T-cell (primary cell): ENCODE measurements at regions not wholly inside any gene's neighbourhood (a gene's known extent, or its start where the extent isn't known, plus 50 kb on each side); places are given as distances from the start of the nearest gene placed in this dataset.

ENCODE experiments used
- ATAC-seq, 4 experiments: fragments of 200-7000 bp in 3 of 4; fragments of 150-1000 bp in 1 of 4; cut with Tn5 transposase; replicated peaks in 1 of 4; 1 replicate in 3 of 4; 2 replicates in 1 of 4; pipeline ENCODE4 v1.10.0; 2021; ENCODE audit warnings: moderate library complexity in 3 of 4, mild to moderate bottlenecking in 2 of 4, moderate number of reproducible peaks in 1 of 4
- CTCF ChIA-PET, 2 donors: fragments of 300-600 bp; sonication (Branson Sonifier 250); formaldehyde crosslinking; loops; one replicate each; lab custom pipeline; 2022; ENCODE audit warnings: antibody characterized with exemption in 2 of 2; lab: Charles Lee
- POLR2A ChIA-PET, 2 donors: fragments of 300-600 bp; sonication (Branson Sonifier 250); formaldehyde crosslinking; loops; one replicate each; lab custom pipeline; 2022; ENCODE audit warnings: antibody characterized with exemption in 2 of 2; lab: Charles Lee
- DNase-seq, 35 experiments: peaks; one replicate each; pipeline versions ENCODE4 v3.0.0 to v3.0.0-alpha.2; 2013 to 2023
- H3K27ac ChIP-seq: one replicate; pipeline ENCODE4 v1.5.1; 2013; ENCODE audit warnings: low read length
- H3K27me3 ChIP-seq, 2 experiments: replicated peaks in 1 of 2; 1 replicate in 1 of 2; 2 replicates in 1 of 2; pipeline versions ENCODE4 v1.6.1 to v1.7.0; 2013; ENCODE audit warnings: low read length in 1 of 2, mixed read lengths in 1 of 2; ENCODE audit not compliant: control insufficient read depth in 2 of 2, insufficient read depth in 2 of 2; ENCODE audit errors: extremely low read depth in 1 of 2
- H3K36me3 ChIP-seq, 2 donors: 1 replicate in 1 of 2; 2 replicates in 1 of 2; pipeline versions ENCODE4 v1.6.1 to v1.7.0; 2013; ENCODE audit warnings: low read length in 1 of 2; ENCODE audit not compliant: control insufficient read depth in 2 of 2, insufficient read depth in 1 of 2; ENCODE audit errors: extremely low read depth in 1 of 2
- H3K4me1 ChIP-seq, 2 experiments: 1 replicate in 1 of 2; 2 replicates in 1 of 2; pipeline versions ENCODE4 v1.6.1 to v1.7.0; 2013; ENCODE audit warnings: low read length in 2 of 2, mixed read lengths in 1 of 2; ENCODE audit not compliant: insufficient read depth in 2 of 2, control insufficient read depth in 1 of 2; ENCODE audit errors: extremely low read depth in 1 of 2
- H3K4me3 ChIP-seq, 2 donors: 1 replicate in 1 of 2; 2 replicates in 1 of 2; pipeline versions ENCODE4 v1.5.1 to v1.7.0; 2013; ENCODE audit warnings: mild to moderate bottlenecking in 2 of 2, low read length in 1 of 2, moderate library complexity in 1 of 2; ENCODE audit not compliant: control insufficient read depth in 1 of 2; ENCODE audit errors: extremely low read depth in 1 of 2
- H3K9me3 ChIP-seq: 2 replicates; pipeline ENCODE4 v1.7.0; 2013
- H3K27ac Mint-ChIP-seq, 2 donors: one replicate each; pipeline ENCODE4 v1.8.0; 2020 to 2021; ENCODE audit warnings: mild to moderate bottlenecking in 2 of 2, mixed read lengths in 2 of 2
- H3K27me3 Mint-ChIP-seq, 2 donors: one replicate each; pipeline ENCODE4 v1.8.0; 2021 to 2022; ENCODE audit warnings: mixed read lengths in 2 of 2
- H3K36me3 Mint-ChIP-seq: one replicate; pipeline ENCODE4 v1.8.0; 2021; ENCODE audit warnings: mixed read lengths
- H3K4me1 Mint-ChIP-seq, 3 donors: one replicate each; pipeline ENCODE4 v1.8.0; 2020 to 2022; ENCODE audit warnings: mixed read lengths in 3 of 3, mild to moderate bottlenecking in 1 of 3
- H3K4me3 Mint-ChIP-seq, 3 donors: one replicate each; pipeline ENCODE4 v1.8.0; 2020 to 2022; ENCODE audit warnings: mild to moderate bottlenecking in 3 of 3, mixed read lengths in 3 of 3, moderate library complexity in 3 of 3
- H3K9me3 Mint-ChIP-seq, 3 donors: one replicate each; pipeline ENCODE4 v1.8.0; 2020 to 2022; ENCODE audit warnings: mixed read lengths in 3 of 3
- WGBS: methylation state at CpG from one replicate; pipeline ENCODE4 v1.1.5; 2013; ENCODE audit warnings: missing lambda C conversion rate; ENCODE audit not compliant: insufficient coverage; 5-methylcytosine and 5-hydroxymethylcytosine counted together

DNA sequence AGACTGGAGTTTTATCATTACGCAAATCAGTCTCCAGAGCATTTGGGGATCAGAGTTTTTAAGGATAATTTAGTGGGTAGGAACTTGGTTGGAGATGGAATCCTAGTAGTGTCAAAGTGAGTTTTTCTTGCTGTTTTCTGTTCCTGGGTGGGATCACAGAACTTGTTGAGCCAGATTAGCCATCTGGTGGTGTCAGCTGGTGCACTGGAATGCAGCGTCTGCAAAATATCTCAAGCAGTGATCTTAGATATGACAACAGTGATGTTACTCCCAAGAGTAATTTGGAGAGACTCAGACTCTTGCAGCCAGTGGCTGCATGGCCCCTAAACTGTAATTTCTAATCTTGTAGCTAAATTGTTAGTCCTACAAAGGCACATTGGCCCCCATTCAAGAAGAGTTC is 1257.8 kb downstream of the MAT2B start:
- H3K4me3 Mint-ChIP-seq: no peak overlapping the region
- ATAC-seq: no peak

GRCh38 chr5:164772122-164772521 is 1266.7 kb downstream of the MAT2B start:
- no peak overlapping the region for H3K27ac ChIP-seq
- no peaks in the 10 kb centered on the region for H3K27me3 Mint-ChIP-seq
- H3K36me3 ChIP-seq: no peaks in the 10 kb centered on the region
- ATAC-seq: no peak
- no peak for DNase-seq
- no peak overlapping the region for H3K27ac Mint-ChIP-seq
- H3K9me3 Mint-ChIP-seq: peaks cover 8 to 22% (median 16%) of the 10 kb centered on the region in 3 donors
- H3K4me3 Mint-ChIP-seq: no peak overlapping the region
- POLR2A ChIA-PET: no interaction called here
- H3K4me1 ChIP-seq: no peaks in the 10 kb centered on the region
- no peaks in the 10 kb centered on the region for H3K27me3 ChIP-seq
- CTCF ChIA-PET: no interaction called here
- H3K4me3 ChIP-seq: no peak overlapping the region
- H3K9me3 ChIP-seq: no peaks in the 10 kb centered on the region
- WGBS: no CpG with 5 or more reads among the region's 3 CpGs
- H3K4me1 Mint-ChIP-seq: no peaks in the 10 kb centered on the region
- no peaks in the 10 kb centered on the region for H3K36me3 Mint-ChIP-seq

More for the DNA sequence above, 1257.8 kb downstream of the MAT2B start:
- no peaks in the 10 kb centered on the region for H3K4me1 Mint-ChIP-seq
- ChIA-PET CTCF (no interaction called here), POLR2A (no interaction called here)
- no peak for DNase-seq
- H3K27me3 Mint-ChIP-seq: no peaks in the 10 kb centered on the region
- no peaks in the 10 kb centered on the region for H3K36me3 Mint-ChIP-seq
- H3K9me3 Mint-ChIP-seq: peaks cover 4 to 18% (median 8%) of the 10 kb centered on the region in 3 donors
- H3K27ac Mint-ChIP-seq: no peak overlapping the region
- no peaks in the 10 kb centered on the region for H3K36me3 ChIP-seq
- no peaks in the 10 kb centered on the region for H3K4me1 ChIP-seq
- no peaks in the 10 kb centered on the region for H3K9me3 ChIP-seq
- H3K4me3 ChIP-seq: no peak overlapping the region
- 91% methylated on average over 1 of the region's 2 CpGs for WGBS
- H3K27me3 ChIP-seq: no peaks in the 10 kb centered on the region
- H3K27ac ChIP-seq: no peak overlapping the region

DNA sequence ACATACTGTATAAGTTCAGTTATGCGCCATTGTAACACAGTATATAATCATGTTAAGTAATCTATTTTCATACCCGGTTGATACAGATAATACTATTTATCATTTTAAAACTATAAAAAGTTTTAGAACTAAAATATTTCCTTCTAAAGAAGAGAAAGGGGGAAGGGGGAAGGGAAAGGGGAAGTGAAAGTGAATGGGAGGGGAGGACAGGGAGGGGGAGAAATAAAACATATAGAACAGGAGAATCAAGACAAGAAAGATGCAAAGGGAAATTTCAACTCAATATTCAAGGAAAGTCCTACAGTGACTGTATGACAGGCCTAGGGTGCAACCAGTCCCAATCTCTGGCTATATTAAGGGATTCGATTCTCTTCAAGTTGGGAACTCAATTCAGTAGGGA is 1278.8 kb downstream of the MAT2B start:
- H3K36me3 Mint-ChIP-seq: no peaks in the 10 kb centered on the region
- no peak for ATAC-seq
- Histone ChIP-seq H3K27ac (no peak overlapping the region), H3K9me3 (no peaks in the 10 kb centered on the region), H3K27me3 (no peaks in the 10 kb centered on the region), H3K36me3 (no peaks in the 10 kb centered on the region), H3K4me1 (no peaks in the 10 kb centered on the region), H3K4me3 (no peak overlapping the region)
- H3K27me3 Mint-ChIP-seq: no peaks in the 10 kb centered on the region
- H3K27ac Mint-ChIP-seq: no peak overlapping the region
- CTCF ChIA-PET: no interaction called here
- no peak for DNase-seq
- no peak overlapping the region for H3K4me3 Mint-ChIP-seq
- peaks cover 0 to 3% (median 0%) of the 10 kb centered on the region in 3 donors for H3K9me3 Mint-ChIP-seq
- no CpG with 5 or more reads among the region's 3 CpGs for WGBS
- no peaks in the 10 kb centered on the region for H3K4me1 Mint-ChIP-seq
- POLR2A ChIA-PET: no interaction called here

DNA sequence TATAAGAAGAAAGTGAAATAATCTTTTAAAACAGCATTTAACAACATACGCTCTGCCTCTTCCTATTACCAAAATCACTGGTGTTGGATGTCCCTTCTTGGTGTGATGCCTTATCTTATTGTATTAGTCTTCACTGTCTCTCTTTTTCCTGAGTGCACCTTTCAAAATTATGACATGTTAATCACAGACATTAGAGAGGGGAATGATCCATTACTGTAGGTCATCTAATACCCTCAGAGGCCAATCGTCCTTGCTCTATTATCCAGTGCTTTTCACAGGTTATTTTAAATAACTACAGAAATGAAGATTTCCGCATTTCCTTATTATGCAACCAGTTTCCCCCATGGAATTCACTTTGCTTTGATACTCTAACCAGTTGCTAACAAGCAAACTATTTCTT is 1292.7 kb downstream of the MAT2B start:
- Mint-ChIP-seq H3K36me3 (no peaks in the 10 kb centered on the region), H3K4me1 (no peaks in the 10 kb centered on the region), H3K27ac (no peak overlapping the region), H3K27me3 (no peaks in the 10 kb centered on the region), H3K4me3 (no peak overlapping the region), H3K9me3 (peaks cover 6 to 28% (median 13%) of the 10 kb centered on the region in 3 donors)
- no peaks in the 10 kb centered on the region for H3K36me3 ChIP-seq
- POLR2A ChIA-PET: no interaction called here
- DNase-seq (no peak), ATAC-seq (no peak)
- no peaks in the 10 kb centered on the region for H3K27me3 ChIP-seq
- H3K4me1 ChIP-seq: no peaks in the 10 kb centered on the region
- CTCF ChIA-PET: no interaction called here
- H3K4me3 ChIP-seq: no peak overlapping the region
- H3K9me3 ChIP-seq: no peaks in the 10 kb centered on the region
- no peak overlapping the region for H3K27ac ChIP-seq
- WGBS: no CpG with 5 or more reads among the region's 3 CpGs

GRCh38 chr5:164799391-164799790 is 1294.0 kb downstream of the MAT2B start:
- Mint-ChIP-seq H3K27ac (no peak overlapping the region), H3K36me3 (no peaks in the 10 kb centered on the region), H3K9me3 (peaks cover 6 to 28% (median 13%) of the 10 kb centered on the region in 3 donors), H3K4me1 (no peaks in the 10 kb centered on the region), H3K27me3 (no peaks in the 10 kb centered on the region), H3K4me3 (no peak overlapping the region)
- WGBS: no CpG with 5 or more reads among the region's 2 CpGs
- no peak for ATAC-seq
- H3K4me3 ChIP-seq: no peak overlapping the region
- ChIA-PET CTCF (no interaction called here), POLR2A (no interaction called here)
- no peaks in the 10 kb centered on the region for H3K27me3 ChIP-seq
- DNase-seq: no peak
- H3K9me3 ChIP-seq: no peaks in the 10 kb centered on the region
- H3K27ac ChIP-seq: no peak overlapping the region
- no peaks in the 10 kb centered on the region for H3K36me3 ChIP-seq
- H3K4me1 ChIP-seq: no peaks in the 10 kb centered on the region

DNA sequence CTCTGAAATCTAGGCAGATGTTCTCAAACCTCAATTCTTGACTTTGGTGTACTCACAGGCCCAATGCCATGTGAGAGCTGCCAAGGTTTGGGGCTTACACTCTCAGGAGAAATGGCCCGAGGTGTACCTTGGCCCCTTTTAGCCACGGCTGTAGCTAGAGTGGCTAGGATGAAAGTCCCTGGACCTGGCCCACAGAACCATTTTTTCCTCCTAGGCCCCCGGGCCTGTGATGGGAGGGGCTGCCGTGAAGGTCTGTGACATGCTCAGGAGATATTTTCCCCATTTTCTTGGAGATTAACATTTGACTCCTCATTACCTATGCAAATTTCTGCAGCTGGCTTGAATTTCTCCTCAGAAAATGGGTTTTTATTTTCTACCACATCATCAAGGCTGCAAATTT is 1296.5 kb downstream of the MAT2B start:
- no peak for ATAC-seq
- no peaks in the 10 kb centered on the region for H3K27me3 Mint-ChIP-seq
- 76% methylated on average over 2 of the region's 4 CpGs for WGBS

GRCh38 chr5:164809821-164810220 is 1304.4 kb downstream of the MAT2B start:
- Histone ChIP-seq H3K4me1 (no peaks in the 10 kb centered on the region), H3K4me3 (no peak overlapping the region), H3K27ac (no peak overlapping the region), H3K27me3 (no peaks in the 10 kb centered on the region), H3K36me3 (no peaks in the 10 kb centered on the region), H3K9me3 (no peaks in the 10 kb centered on the region)
- no peaks in the 10 kb centered on the region for H3K27me3 Mint-ChIP-seq
- ChIA-PET POLR2A (no interaction called here), CTCF (no interaction called here)
- ATAC-seq: no peak
- H3K9me3 Mint-ChIP-seq: peaks cover 3 to 5% (median 4%) of the 10 kb centered on the region in 3 donors
- no peak for DNase-seq
- H3K4me1 Mint-ChIP-seq: no peaks in the 10 kb centered on the region
- H3K27ac Mint-ChIP-seq: no peak overlapping the region
- no peak overlapping the region for H3K4me3 Mint-ChIP-seq
- H3K36me3 Mint-ChIP-seq: no peaks in the 10 kb centered on the region

More for the DNA sequence above, 1296.5 kb downstream of the MAT2B start:
- no peak for DNase-seq
- peaks cover 9 to 28% (median 13%) of the 10 kb centered on the region in 3 donors for H3K9me3 Mint-ChIP-seq
- H3K4me1 ChIP-seq: no peaks in the 10 kb centered on the region
- no peak overlapping the region for H3K4me3 ChIP-seq
- no peaks in the 10 kb centered on the region for H3K36me3 ChIP-seq
- H3K4me3 Mint-ChIP-seq: no peak overlapping the region
- H3K9me3 ChIP-seq: no peaks in the 10 kb centered on the region
- CTCF ChIA-PET: no interaction called here
- no peak overlapping the region for H3K27ac Mint-ChIP-seq
- H3K27me3 ChIP-seq: no peaks in the 10 kb centered on the region
- POLR2A ChIA-PET: no interaction called here
- H3K4me1 Mint-ChIP-seq: no peaks in the 10 kb centered on the region
- H3K27ac ChIP-seq: no peak overlapping the region
- no peaks in the 10 kb centered on the region for H3K36me3 Mint-ChIP-seq
